WERI-Rb-1 (cell line): ENCODE measurements at regions not wholly inside any gene's neighbourhood (a gene's known extent, or its start where the extent isn't known, plus 50 kb on each side); places are given as distances from the start of the nearest gene placed in this dataset.

Source experiments
- DNase-seq: peaks from one replicate; pipeline ENCODE4 v3.0.0-alpha.2; 2020
- H3K27ac ChIP-seq: fragments of 250-450 bp; sonication (Bioruptor Pico); 2 replicates; pipeline ENCODE4 v1.5.1; 2020; ENCODE audit warnings: mild to moderate bottlenecking, moderate library complexity
- H3K27me3 ChIP-seq: fragments of 250-450 bp; sonication (Bioruptor Pico); 2 replicates; pipeline ENCODE4 v1.5.1; 2021; ENCODE audit warnings: mild to moderate bottlenecking, low read depth, moderate library complexity; ENCODE audit not compliant: insufficient read depth, severe bottlenecking
- H3K36me3 ChIP-seq: fragments of 250-450 bp; sonication (Bioruptor Pico); 2 replicates; pipeline ENCODE4 v1.5.1; 2020; ENCODE audit warnings: mild to moderate bottlenecking, moderate library complexity
- H3K4me3 ChIP-seq: 2 replicates; pipeline ENCODE4 v1.5.1; 2011; ENCODE audit warnings: low read depth, mild to moderate bottlenecking, control low read depth, low read length
- H3K9me3 ChIP-seq: fragments of 250-450 bp; sonication (Bioruptor Pico); 2 replicates; pipeline ENCODE4 v1.5.1; 2021; ENCODE audit warnings: mild to moderate bottlenecking, moderate library complexity; ENCODE audit not compliant: severe bottlenecking
- CTCF ChIP-seq: IDR thresholded peaks from 2 replicates; pipeline ENCODE4 v1.5.1; 2011; ENCODE audit warnings: low read depth, mild to moderate bottlenecking, control low read depth, inconsistent platforms, low read length

- H3K27me3 ChIP-seq: no peaks in the 10 kb centered on the region
- no peak for DNase-seq
- no peaks in the 10 kb centered on the region for H3K36me3 ChIP-seq
- H3K27ac ChIP-seq: no peak overlapping the region
- H3K9me3 ChIP-seq: no peaks in the 10 kb centered on the region
- no peak for TF ChIP-seq CTCF
- no peak overlapping the region for H3K4me3 ChIP-seq
Measured at GRCh38 chr9:88681434-88681833, 146.5 kb downstream of the NXNL2 start.

- no peak overlapping the region for H3K27ac ChIP-seq
- H3K9me3 ChIP-seq: no peaks in the 10 kb centered on the region
- H3K36me3 ChIP-seq: no peaks in the 10 kb centered on the region
- no peaks in the 10 kb centered on the region for H3K27me3 ChIP-seq
- H3K4me3 ChIP-seq: no peak overlapping the region
- no peak for TF ChIP-seq CTCF
- DNase-seq: no peak
Measured at GRCh38 chr9:88682431-88682831, 147.5 kb downstream of the NXNL2 start.

- Histone ChIP-seq H3K36me3 (no peaks in the 10 kb centered on the region), H3K9me3 (no peaks in the 10 kb centered on the region), H3K27ac (no peak overlapping the region), H3K4me3 (no peak overlapping the region), H3K27me3 (no peaks in the 10 kb centered on the region)
- no peak for TF ChIP-seq CTCF
- DNase-seq: no peak
Measured at GRCh38 chr9:88684046-88684445, 149.1 kb downstream of the NXNL2 start.

GRCh38 chr9:88684845-88685244, 149.9 kb downstream of the NXNL2 start:
- no peak for DNase-seq
- H3K27me3 ChIP-seq: no peaks in the 10 kb centered on the region
- H3K4me3 ChIP-seq: no peak overlapping the region
- no peak overlapping the region for H3K27ac ChIP-seq
- no peak for TF ChIP-seq CTCF
- peaks cover 2% of the 10 kb centered on the region for H3K9me3 ChIP-seq
- H3K36me3 ChIP-seq: no peaks in the 10 kb centered on the region

- peaks cover 2% of the 10 kb centered on the region for H3K9me3 ChIP-seq
- TF ChIP-seq CTCF: no peak
- no peak for DNase-seq
- no peak overlapping the region for H3K4me3 ChIP-seq
- H3K27ac ChIP-seq: no peak overlapping the region
- H3K27me3 ChIP-seq: no peaks in the 10 kb centered on the region
- H3K36me3 ChIP-seq: no peaks in the 10 kb centered on the region
Measured at GRCh38 chr9:88685966-88686365, 151.0 kb downstream of the NXNL2 start.

GRCh38 chr9:88689509-88690298, 154.7 kb downstream of the NXNL2 start:
- TF ChIP-seq CTCF: no peak
- Histone ChIP-seq H3K27me3 (no peaks in the 10 kb centered on the region), H3K27ac (no peak overlapping the region), H3K36me3 (no peaks in the 10 kb centered on the region), H3K9me3 (peaks cover 2% of the 10 kb centered on the region), H3K4me3 (no peak overlapping the region)
- no peak for DNase-seq
